HFF-Myc (cell line): ENCODE measurements at regions not wholly inside any gene's neighbourhood (a gene's known extent, or its start where the extent isn't known, plus 50 kb on each side); places are given as distances from the start of the nearest gene placed in this dataset.

Source experiments
- DNase-seq: peaks from one replicate; pipeline ENCODE4 v3.0.0-alpha.2; 2011; ENCODE audit warnings: low read depth; ENCODE audit errors: extremely low read depth
- H3K4me3 ChIP-seq: replicated peaks from 2 replicates; pipeline ENCODE4 v1.5.1; 2011; ENCODE audit warnings: low read depth, mild to moderate bottlenecking, control low read depth, low read length
- CTCF ChIP-seq: IDR thresholded peaks from 2 replicates; pipeline ENCODE4 v1.5.1; 2012; ENCODE audit warnings: mild to moderate bottlenecking, low read depth, low read length, control low read depth; ENCODE audit errors: missing control alignments

- TF ChIP-seq CTCF, result no peak
- H3K4me3 ChIP-seq, result no peak overlapping the region
- no peak for DNase-seq
These were observed 138.0 kb upstream of the GHR start for GRCh38 chr5:42285230-42285629.

- no peak overlapping the region for H3K4me3 ChIP-seq
- no peak for DNase-seq
- no peak for TF ChIP-seq CTCF
These were observed 122.7 kb upstream of the GHR start for GRCh38 chr5:42300496-42300895.

- TF ChIP-seq CTCF, result no peak
- H3K4me3 ChIP-seq, result no peak overlapping the region
- DNase-seq, result no peak
These were observed 121.9 kb upstream of the GHR start for GRCh38 chr5:42301349-42301748.

GRCh38 chr5:42302186-42302585 lies 121.1 kb upstream of the GHR start:
- DNase-seq, result no peak

GRCh38 chr5:42306287-42306686 lies 117.0 kb upstream of the GHR start:
- TF ChIP-seq CTCF, result no peak
- no peak overlapping the region for H3K4me3 ChIP-seq
- DNase-seq, result no peak

More at GRCh38 chr5:42302186-42302585, 121.1 kb upstream of the GHR start:
- no peak overlapping the region for H3K4me3 ChIP-seq
- no peak for TF ChIP-seq CTCF

- no peak overlapping the region for H3K4me3 ChIP-seq
- TF ChIP-seq CTCF, result no peak
- DNase-seq, result no peak
These were observed 113.4 kb upstream of the GHR start for GRCh38 chr5:42309865-42310264.

- no peak for TF ChIP-seq CTCF
- no peak overlapping the region for H3K4me3 ChIP-seq
- DNase-seq, result no peak
These were observed 108.0 kb upstream of the GHR start for GRCh38 chr5:42315214-42315613.
